MM.1S (cell line): ENCODE measurements at regions not wholly inside any gene's neighbourhood (a gene's known extent, or its start where the extent isn't known, plus 50 kb on each side); places are given as distances from the start of the nearest gene placed in this dataset.

ENCODE experiments used
- DNase-seq: peaks from one replicate; pipeline ENCODE4 v3.0.0-alpha.2; 2015
- H2AFZ ChIP-seq: fragments of 300-600 bp; sonication (generic); 2 replicates; pipeline ENCODE4 v1.6.0; 2016; ENCODE audit warnings: antibody characterized with exemption, low read length
- H3F3A ChIP-seq: fragments of 300-600 bp; sonication (generic); 2 replicates; pipeline ENCODE4 v1.6.1; 2016; ENCODE audit warnings: mild to moderate bottlenecking, antibody characterized with exemption, low read length, moderate library complexity, mixed read lengths; ENCODE audit not compliant: insufficient read depth
- H3K27ac ChIP-seq: fragments of 300-600 bp; sonication (generic); 2 replicates; pipeline ENCODE4 v1.5.1; 2016; ENCODE audit warnings: mild to moderate bottlenecking, low read length
- H3K27me3 ChIP-seq: fragments of 300-600 bp; sonication (generic); replicated peaks from 2 replicates; pipeline ENCODE4 v1.6.0; 2016; ENCODE audit warnings: low read length; ENCODE audit not compliant: insufficient read depth
- H3K36me3 ChIP-seq: fragments of 300-600 bp; sonication (generic); replicated peaks from 2 replicates; pipeline ENCODE4 v1.6.1; 2016; ENCODE audit warnings: mild to moderate bottlenecking, low read length, mixed read lengths; ENCODE audit not compliant: insufficient read depth
- H3K4me1 ChIP-seq: fragments of 300-600 bp; sonication (generic); 2 replicates; pipeline ENCODE4 v1.6.1; 2016; ENCODE audit warnings: low read length, mixed read lengths
- H3K4me2 ChIP-seq: fragments of 300-600 bp; sonication (generic); 2 replicates; pipeline ENCODE4 v1.6.0; 2016; ENCODE audit warnings: low read depth, low read length
- H3K4me3 ChIP-seq: fragments of 300-600 bp; sonication (generic); 2 replicates; pipeline ENCODE4 v1.5.1; 2016; ENCODE audit warnings: low read length, mixed read lengths
- H3K79me2 ChIP-seq: fragments of 300-600 bp; sonication (generic); 2 replicates; pipeline ENCODE4 v1.6.1; 2016; ENCODE audit warnings: mixed run types, low read length, mixed read lengths
- H3K9ac ChIP-seq: fragments of 300-600 bp; sonication (generic); 2 replicates; pipeline ENCODE4 v1.6.1; 2016; ENCODE audit warnings: low read length, mixed read lengths
- H3K9me2 ChIP-seq: fragments of 300-600 bp; sonication (generic); replicated peaks from 2 replicates; pipeline ENCODE4 v1.6.1; 2016; ENCODE audit warnings: mild to moderate bottlenecking, low read length, mixed read lengths; ENCODE audit not compliant: insufficient read depth
- H3K9me3 ChIP-seq: fragments of 300-600 bp; sonication (generic); replicated peaks from 2 replicates; pipeline ENCODE4 v1.6.1; 2016; ENCODE audit warnings: mild to moderate bottlenecking, low read length, mixed read lengths; ENCODE audit not compliant: insufficient read depth
- H4K20me1 ChIP-seq: fragments of 300-600 bp; sonication (generic); 2 replicates; pipeline ENCODE4 v1.6.1; 2016; ENCODE audit warnings: mild to moderate bottlenecking, low read length, moderate library complexity, mixed read lengths; ENCODE audit not compliant: insufficient read depth
- CTCF ChIP-seq: fragments of 300-600 bp; sonication (generic); IDR thresholded peaks from 2 replicates; pipeline ENCODE4 v1.5.1; 2016; ENCODE audit warnings: antibody characterized with exemption, low read length, mixed read lengths
- EZH2 ChIP-seq: fragments of 300-600 bp; sonication (generic); optimal IDR thresholded peaks from 2 replicates; pipeline ENCODE3; 2017; ENCODE audit warnings: low read depth, mild to moderate bottlenecking, antibody characterized with exemption, low read length, mixed read lengths
- EZH2phosphoT487 ChIP-seq: fragments of 300-600 bp; sonication (generic); IDR thresholded peaks from 2 replicates; pipeline ENCODE4 v1.6.1; 2018; ENCODE audit warnings: antibody characterized with exemption, low read length

- no peaks in the 10 kb centered on the region for H3K36me3 ChIP-seq
- no peak overlapping the region for H3K4me3 ChIP-seq
- H3K4me2 ChIP-seq: no peak overlapping the region
- H2AFZ ChIP-seq: no peak overlapping the region
- H3K27ac ChIP-seq: no peak overlapping the region
- TF ChIP-seq CTCF (no peak), EZH2 (no peak), EZH2phosphoT487 (no peak)
- no peaks in the 10 kb centered on the region for H3K79me2 ChIP-seq
- no peaks in the 10 kb centered on the region for H3K9me3 ChIP-seq
- H3F3A ChIP-seq: no peaks in the 10 kb centered on the region
- no peaks in the 10 kb centered on the region for H4K20me1 ChIP-seq
- DNase-seq: no peak
- H3K4me1 ChIP-seq: no peaks in the 10 kb centered on the region
- H3K9ac ChIP-seq: no peak overlapping the region
- H3K9me2 ChIP-seq: no peaks in the 10 kb centered on the region
- H3K27me3 ChIP-seq: no peaks in the 10 kb centered on the region
Measured at GRCh38 chr3:106014971-106015370, 146.2 kb upstream of the CBLB start.

GRCh38 chr3:106018102-106018501 is 149.3 kb upstream of the CBLB start:
- no peak for TF ChIP-seq EZH2
- no peak for TF ChIP-seq EZH2phosphoT487
- TF ChIP-seq CTCF: no peak

GRCh38 chr3:106018929-106019550 is 150.2 kb upstream of the CBLB start:
- no peaks in the 10 kb centered on the region for H3F3A ChIP-seq
- H3K36me3 ChIP-seq: no peaks in the 10 kb centered on the region
- no peaks in the 10 kb centered on the region for H3K9me2 ChIP-seq
- no peak overlapping the region for H3K4me3 ChIP-seq
- no peaks in the 10 kb centered on the region for H3K9me3 ChIP-seq
- no peak for DNase-seq
- no peaks in the 10 kb centered on the region for H3K4me1 ChIP-seq
- H2AFZ ChIP-seq: no peak overlapping the region
- H3K79me2 ChIP-seq: no peaks in the 10 kb centered on the region
- no peak overlapping the region for H3K4me2 ChIP-seq
- H3K27me3 ChIP-seq: no peaks in the 10 kb centered on the region
- TF ChIP-seq CTCF (no peak), EZH2 (no peak), EZH2phosphoT487 (no peak)
- no peak overlapping the region for H3K27ac ChIP-seq
- H3K9ac ChIP-seq: no peak overlapping the region
- H4K20me1 ChIP-seq: no peaks in the 10 kb centered on the region

More at GRCh38 chr3:106018102-106018501, 149.3 kb upstream of the CBLB start:
- no peaks in the 10 kb centered on the region for H3K27me3 ChIP-seq
- no peak overlapping the region for H3K4me3 ChIP-seq
- H4K20me1 ChIP-seq: no peaks in the 10 kb centered on the region
- no peaks in the 10 kb centered on the region for H3K36me3 ChIP-seq
- H3K9me3 ChIP-seq: no peaks in the 10 kb centered on the region
- no peak overlapping the region for H3K27ac ChIP-seq
- no peaks in the 10 kb centered on the region for H3K9me2 ChIP-seq
- no peaks in the 10 kb centered on the region for H3K79me2 ChIP-seq
- DNase-seq: no peak
- H2AFZ ChIP-seq: no peak overlapping the region
- H3K9ac ChIP-seq: no peak overlapping the region
- no peak overlapping the region for H3K4me2 ChIP-seq
- H3F3A ChIP-seq: no peaks in the 10 kb centered on the region
- H3K4me1 ChIP-seq: no peaks in the 10 kb centered on the region
